VCaP (cell line): ENCODE measurements at regions not wholly inside any gene's neighbourhood (a gene's known extent, or its start where the extent isn't known, plus 50 kb on each side); places are given as distances from the start of the nearest gene placed in this dataset.

Experiments
- H3K27ac ChIP-seq: fragments of 450-650 bp; 2 replicates; pipeline ENCODE4 v1.5.1; 2017
- CTCF ChIP-seq: fragments of 450-650 bp; conservative IDR thresholded peaks from 2 replicates; pipeline ENCODE4 v1.5.1; 2017; ENCODE audit warnings: mild to moderate bottlenecking, moderate library complexity

GRCh38 chr14:36245223-36245622 lies 68.7 kb upstream of the PTCSC3 start:
- no peak for TF ChIP-seq CTCF
- no peak overlapping the region for H3K27ac ChIP-seq

GRCh38 chr14:36243183-36243582 lies 66.7 kb upstream of the PTCSC3 start:
- no peak for TF ChIP-seq CTCF
- H3K27ac ChIP-seq, result no peak overlapping the region; the same call in 1 of the 2 replicates

- TF ChIP-seq CTCF, result peak; percentile 46
- H3K27ac ChIP-seq, result no peak overlapping the region
Measured at GRCh38 chr14:36241183-36241582, 64.7 kb upstream of the PTCSC3 start.

GRCh38 chr14:36238666-36239363 lies 62.3 kb upstream of the PTCSC3 start:
- peak overlapping the region; percentile 64 for H3K27ac ChIP-seq
- no peak for TF ChIP-seq CTCF

- TF ChIP-seq CTCF, result no peak
- H3K27ac ChIP-seq, result no peak overlapping the region
Measured at GRCh38 chr14:36233217-36233616, 56.7 kb upstream of the PTCSC3 start.

- TF ChIP-seq CTCF, result no peak
- peak overlapping the region; percentile 86; the same call in 1 of the 2 replicates for H3K27ac ChIP-seq
Measured at GRCh38 chr14:36229262-36229661, 52.7 kb upstream of the PTCSC3 start.

- no peak for TF ChIP-seq CTCF
- H3K27ac ChIP-seq, result peak overlapping the region; percentile 86
Measured at GRCh38 chr14:36227802-36228201, 51.3 kb upstream of the PTCSC3 start.
